ENCODE measurements at regions not wholly inside any gene's neighbourhood (a gene's known extent, or its start where the extent isn't known, plus 50 kb on each side); places are given as distances from the start of the nearest gene placed in this dataset.

GRCh38 chr2:196533772-196534397 is 105.6 kb upstream of the CCDC150 start:
- TF ChIP-seq TBL1XR1 (IDR thresholded peaks at IDR 0.05; ENCODE audit: low read length in 2 of 2): no peak
- TF ChIP-seq TCF7L2 (IDR thresholded peaks at IDR 0.05; ENCODE audit: low read depth, low read length): no peak
- TF ChIP-seq FOXJ3 (CRISPR knock-in tag; IDR thresholded peaks at IDR 0.05): no peak
- no peak for TF ChIP-seq POLR2G (IDR thresholded peaks at IDR 0.05; ENCODE audit: low read depth, low read length)
- TF ChIP-seq ZNF274 (IDR thresholded peaks at IDR 0.05; ENCODE audit: borderline replicate concordance, low read depth, low read length): no peak
- TF ChIP-seq TCF3 (CRISPR knock-in tag; IDR thresholded peaks at IDR 0.05): no peak
- no peak for TF ChIP-seq RBM34 (IDR thresholded peaks at IDR 0.05; ENCODE audit: borderline replicate concordance, insufficient read depth, low read length)
- no peak for TF ChIP-seq POLR2A (conservative IDR thresholded peaks at IDR 0.05)
- TF ChIP-seq, protein P1, sequence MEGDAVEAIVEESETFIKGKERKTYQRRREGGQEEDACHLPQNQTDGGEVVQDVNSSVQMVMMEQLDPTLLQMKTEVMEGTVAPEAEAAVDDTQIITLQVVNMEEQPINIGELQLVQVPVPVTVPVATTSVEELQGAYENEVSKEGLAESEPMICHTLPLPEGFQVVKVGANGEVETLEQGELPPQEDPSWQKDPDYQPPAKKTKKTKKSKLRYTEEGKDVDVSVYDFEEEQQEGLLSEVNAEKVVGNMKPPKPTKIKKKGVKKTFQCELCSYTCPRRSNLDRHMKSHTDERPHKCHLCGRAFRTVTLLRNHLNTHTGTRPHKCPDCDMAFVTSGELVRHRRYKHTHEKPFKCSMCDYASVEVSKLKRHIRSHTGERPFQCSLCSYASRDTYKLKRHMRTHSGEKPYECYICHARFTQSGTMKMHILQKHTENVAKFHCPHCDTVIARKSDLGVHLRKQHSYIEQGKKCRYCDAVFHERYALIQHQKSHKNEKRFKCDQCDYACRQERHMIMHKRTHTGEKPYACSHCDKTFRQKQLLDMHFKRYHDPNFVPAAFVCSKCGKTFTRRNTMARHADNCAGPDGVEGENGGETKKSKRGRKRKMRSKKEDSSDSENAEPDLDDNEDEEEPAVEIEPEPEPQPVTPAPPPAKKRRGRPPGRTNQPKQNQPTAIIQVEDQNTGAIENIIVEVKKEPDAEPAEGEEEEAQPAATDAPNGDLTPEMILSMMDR (IDR thresholded peaks at IDR 0.05 in 2 of 3, conservative IDR thresholded peaks at IDR 0.05 in 1 of 3; ENCODE audit: insufficient read depth in 2 of 3, low read depth in 1 of 3, low read length in 3 of 3): no peak
- TF ChIP-seq, protein P2, sequence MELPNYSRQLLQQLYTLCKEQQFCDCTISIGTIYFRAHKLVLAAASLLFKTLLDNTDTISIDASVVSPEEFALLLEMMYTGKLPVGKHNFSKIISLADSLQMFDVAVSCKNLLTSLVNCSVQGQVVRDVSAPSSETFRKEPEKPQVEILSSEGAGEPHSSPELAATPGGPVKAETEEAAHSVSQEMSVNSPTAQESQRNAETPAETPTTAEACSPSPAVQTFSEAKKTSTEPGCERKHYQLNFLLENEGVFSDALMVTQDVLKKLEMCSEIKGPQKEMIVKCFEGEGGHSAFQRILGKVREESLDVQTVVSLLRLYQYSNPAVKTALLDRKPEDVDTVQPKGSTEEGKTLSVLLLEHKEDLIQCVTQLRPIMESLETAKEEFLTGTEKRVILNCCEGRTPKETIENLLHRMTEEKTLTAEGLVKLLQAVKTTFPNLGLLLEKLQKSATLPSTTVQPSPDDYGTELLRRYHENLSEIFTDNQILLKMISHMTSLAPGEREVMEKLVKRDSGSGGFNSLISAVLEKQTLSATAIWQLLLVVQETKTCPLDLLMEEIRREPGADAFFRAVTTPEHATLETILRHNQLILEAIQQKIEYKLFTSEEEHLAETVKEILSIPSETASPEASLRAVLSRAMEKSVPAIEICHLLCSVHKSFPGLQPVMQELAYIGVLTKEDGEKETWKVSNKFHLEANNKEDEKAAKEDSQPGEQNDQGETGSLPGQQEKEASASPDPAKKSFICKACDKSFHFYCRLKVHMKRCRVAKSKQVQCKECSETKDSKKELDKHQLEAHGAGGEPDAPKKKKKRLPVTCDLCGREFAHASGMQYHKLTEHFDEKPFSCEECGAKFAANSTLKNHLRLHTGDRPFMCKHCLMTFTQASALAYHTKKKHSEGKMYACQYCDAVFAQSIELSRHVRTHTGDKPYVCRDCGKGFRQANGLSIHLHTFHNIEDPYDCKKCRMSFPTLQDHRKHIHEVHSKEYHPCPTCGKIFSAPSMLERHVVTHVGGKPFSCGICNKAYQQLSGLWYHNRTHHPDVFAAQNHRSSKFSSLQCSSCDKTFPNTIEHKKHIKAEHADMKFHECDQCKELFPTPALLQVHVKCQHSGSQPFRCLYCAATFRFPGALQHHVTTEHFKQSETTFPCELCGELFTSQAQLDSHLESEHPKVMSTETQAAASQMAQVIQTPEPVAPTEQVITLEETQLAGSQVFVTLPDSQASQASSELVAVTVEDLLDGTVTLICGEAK (IDR thresholded peaks at IDR 0.05): no peak
- TF ChIP-seq, protein P2 (CRISPR knock-in tag; IDR thresholded peaks at IDR 0.05): no peak
- no peak for TF ChIP-seq NCOA2 (IDR thresholded peaks at IDR 0.05; ENCODE audit: partially characterized antibody in 2 of 2)
- TF ChIP-seq TFAP4 (CRISPR knock-in tag; IDR thresholded peaks at IDR 0.05; ENCODE audit: borderline replicate concordance): no peak
- no peak for TF ChIP-seq BHLHE40 (IDR thresholded peaks at IDR 0.05; ENCODE audit: low read length)
